Left ventricle myocardium inferior (tissue), 1 donor: ENCODE measurements at regions not wholly inside any gene's neighbourhood (a gene's known extent, or its start where the extent isn't known, plus 50 kb on each side); places are given as distances from the start of the nearest gene placed in this dataset.

Source experiments
- DNase-seq: peaks from one replicate; pipeline ENCODE4 v3.0.0-alpha.2; 2020
- H3K27ac ChIP-seq: fragments of 200-600 bp; replicated peaks from 2 replicates; pipeline ENCODE4 v1.8.0; 2021
- H3K27me3 ChIP-seq: fragments of 200-600 bp; 2 replicates; pipeline ENCODE4 v1.8.0; 2021; ENCODE audit warnings: low read depth
- H3K36me3 ChIP-seq: fragments of 200-600 bp; 2 replicates; pipeline ENCODE4 v1.8.0; 2021
- H3K4me1 ChIP-seq: fragments of 200-600 bp; 2 replicates; pipeline ENCODE4 v1.8.0; 2021
- H3K4me3 ChIP-seq: fragments of 200-600 bp; 2 replicates; pipeline ENCODE4 v1.8.0; 2021; ENCODE audit warnings: mild to moderate bottlenecking, moderate library complexity
- H3K9me3 ChIP-seq: fragments of 200-600 bp; replicated peaks from 2 replicates; pipeline ENCODE4 v1.8.0; 2021
- CTCF ChIP-seq: fragments of 200-600 bp; IDR thresholded peaks from 2 replicates; pipeline ENCODE4 v1.8.0; 2021; ENCODE audit warnings: antibody characterized with exemption, mild to moderate bottlenecking, borderline replicate concordance
- intact Hi-C: fragments of 100-400 bp; cut with micrococcal nuclease; formaldehyde crosslinking; loops from one replicate; pipeline ENCODE4 v1.11.0; 2022
- donor health status: DM: no; HTN: yes; CAD: no; lungs with severe emphysema.

DNA sequence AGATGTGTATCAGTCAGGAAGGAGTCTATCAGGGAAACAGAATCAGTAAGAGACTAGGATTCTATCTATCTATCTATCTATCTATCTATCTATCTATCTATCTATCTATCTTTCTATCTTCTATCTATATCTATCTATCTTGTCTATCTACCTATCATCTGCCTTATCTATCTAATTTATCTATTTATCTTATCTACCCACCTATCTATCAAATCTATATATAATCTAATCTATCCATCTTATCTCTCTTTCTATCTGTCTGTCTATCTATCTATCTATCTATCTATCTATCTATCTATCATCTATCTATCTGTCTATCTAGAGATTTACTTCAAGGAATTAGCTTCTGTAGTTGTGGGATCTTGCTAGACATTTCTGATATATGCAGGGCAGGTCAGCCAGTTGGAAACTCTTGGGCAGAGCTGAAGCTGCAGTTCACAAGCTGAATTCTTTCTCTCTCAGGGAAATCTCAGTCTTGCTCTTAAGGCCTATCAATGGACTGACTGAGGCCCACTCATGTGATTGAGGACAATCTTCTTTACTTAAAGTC is 140.2 kb upstream of the JUN start:
- peaks cover 34% of the 10 kb centered on the region for H3K4me1 ChIP-seq
- no peaks in the 10 kb centered on the region for H3K36me3 ChIP-seq
- no peak overlapping the region for H3K4me3 ChIP-seq
- no peak for TF ChIP-seq CTCF
- no peak overlapping the region for H3K27ac ChIP-seq
- intact Hi-C loops: no loop called here
- H3K27me3 ChIP-seq: no peaks in the 10 kb centered on the region
- H3K9me3 ChIP-seq: no peaks in the 10 kb centered on the region
- no peak for DNase-seq

- H3K4me3 ChIP-seq: no peak overlapping the region
- H3K4me1 ChIP-seq: peaks cover 34% of the 10 kb centered on the region
- no peaks in the 10 kb centered on the region for H3K27me3 ChIP-seq
- no peak overlapping the region for H3K27ac ChIP-seq
- H3K36me3 ChIP-seq: no peaks in the 10 kb centered on the region
- no peak for TF ChIP-seq CTCF
- intact Hi-C loops: no loop called here
- H3K9me3 ChIP-seq: no peaks in the 10 kb centered on the region
- DNase-seq: no peak
Measured at GRCh38 chr1:58924821-58925220, 141.0 kb upstream of the JUN start.

- no peak for TF ChIP-seq CTCF
Measured at GRCh38 chr1:58925247-58925646, 141.4 kb upstream of the JUN start.

DNA sequence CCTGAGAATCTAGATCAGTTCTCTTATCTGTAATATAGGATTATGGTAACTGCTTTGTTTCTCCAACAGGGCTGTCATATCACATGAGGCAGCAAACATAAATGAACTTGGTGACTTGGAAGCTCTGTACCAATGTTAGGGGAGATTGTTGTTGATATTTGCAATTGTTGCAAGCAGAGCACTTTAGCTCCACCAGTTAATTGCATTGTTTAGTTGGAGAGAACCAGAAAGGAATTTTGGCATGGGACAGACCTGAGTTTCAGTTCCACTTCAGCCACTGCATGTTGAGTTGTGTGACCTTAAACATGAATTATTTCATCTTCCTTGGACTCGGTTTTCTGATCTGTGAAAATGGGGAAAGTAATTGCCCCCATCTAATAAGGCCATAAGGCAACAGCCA is 142.3 kb upstream of the JUN start:
- Histone ChIP-seq H3K9me3 (no peaks in the 10 kb centered on the region), H3K27me3 (no peaks in the 10 kb centered on the region), H3K4me3 (no peak overlapping the region), H3K27ac (no peak overlapping the region), H3K4me1 (peaks cover 34% of the 10 kb centered on the region), H3K36me3 (no peaks in the 10 kb centered on the region)
- no peak for TF ChIP-seq CTCF
- DNase-seq: no peak
- intact Hi-C loops: no loop called here

More at GRCh38 chr1:58925247-58925646, 141.4 kb upstream of the JUN start:
- Histone ChIP-seq H3K27me3 (no peaks in the 10 kb centered on the region), H3K9me3 (no peaks in the 10 kb centered on the region), H3K27ac (no peak overlapping the region), H3K4me3 (no peak overlapping the region), H3K4me1 (peaks cover 34% of the 10 kb centered on the region), H3K36me3 (no peaks in the 10 kb centered on the region)
- no peak for DNase-seq
- intact Hi-C loops: no loop called here

GRCh38 chr1:58927041-58927721 is 143.3 kb upstream of the JUN start:
- intact Hi-C loops: no loop called here
- Histone ChIP-seq H3K36me3 (no peaks in the 10 kb centered on the region), H3K4me3 (no peak overlapping the region), H3K4me1 (peaks cover 29% of the 10 kb centered on the region), H3K9me3 (no peaks in the 10 kb centered on the region), H3K27ac (no peak overlapping the region), H3K27me3 (no peaks in the 10 kb centered on the region)
- TF ChIP-seq CTCF: no peak
- no peak for DNase-seq
